ENCODE measurements at regions not wholly inside any gene's neighbourhood (a gene's known extent, or its start where the extent isn't known, plus 50 kb on each side); places are given as distances from the start of the nearest gene placed in this dataset.
"Not testable (repeated sequence)": the region's sequence is repeated elsewhere in the genome, so short reads cannot be mapped to it uniquely, and the experiment has no call there.

GRCh38 chr6:114928731-114929130 is 585.9 kb upstream of the HS3ST5 start:
- not testable (repeated sequence) for H3K4me1 ChIP-seq; H3K27ac ChIP-seq; H3K4me3 ChIP-seq; H3K27me3 ChIP-seq; H3K36me3 ChIP-seq; H3K9me3 ChIP-seq (replicated peaks); DNase-seq

- H3K4me1 ChIP-seq, result no peaks in the 10 kb centered on the region
- no peak overlapping the region for H3K4me3 ChIP-seq
- no peaks in the 10 kb centered on the region for H3K9me3 ChIP-seq (replicated peaks)
- no peaks in the 10 kb centered on the region for H3K36me3 ChIP-seq
- H3K27ac ChIP-seq, result no peak overlapping the region
- no peaks in the 10 kb centered on the region for H3K27me3 ChIP-seq
- no peak for DNase-seq
Measured at GRCh38 chr6:114906096-114906495, 563.3 kb upstream of the HS3ST5 start.

GRCh38 chr6:114897536-114897935 is 554.7 kb upstream of the HS3ST5 start:
- DNase-seq, result no peak
- no peaks in the 10 kb centered on the region for H3K27me3 ChIP-seq
- no peak overlapping the region for H3K4me3 ChIP-seq
- H3K36me3 ChIP-seq, result no peaks in the 10 kb centered on the region
- H3K4me1 ChIP-seq, result no peaks in the 10 kb centered on the region
- H3K27ac ChIP-seq, result no peak overlapping the region
- H3K9me3 ChIP-seq (replicated peaks), result no peaks in the 10 kb centered on the region

GRCh38 chr6:114892211-114892610 is 549.4 kb upstream of the HS3ST5 start:
- DNase-seq, result no peak
- Histone ChIP-seq H3K27ac (no peak overlapping the region), H3K27me3 (no peaks in the 10 kb centered on the region)

GRCh38 chr6:114888241-114888640 is 545.4 kb upstream of the HS3ST5 start:
- H3K9me3 ChIP-seq (replicated peaks), result no peaks in the 10 kb centered on the region
- H3K27ac ChIP-seq, result no peak overlapping the region
- DNase-seq, result no peak
- H3K27me3 ChIP-seq, result no peaks in the 10 kb centered on the region
- no peaks in the 10 kb centered on the region for H3K36me3 ChIP-seq
- no peak overlapping the region for H3K4me3 ChIP-seq
- H3K4me1 ChIP-seq, result no peaks in the 10 kb centered on the region

More at GRCh38 chr6:114892211-114892610, 549.4 kb upstream of the HS3ST5 start:
- Histone ChIP-seq H3K4me3 (no peak overlapping the region), H3K4me1 (no peaks in the 10 kb centered on the region), H3K36me3 (no peaks in the 10 kb centered on the region), H3K9me3 (replicated peaks) (no peaks in the 10 kb centered on the region)

- Histone ChIP-seq H3K36me3 (no peaks in the 10 kb centered on the region), H3K4me1 (no peaks in the 10 kb centered on the region), H3K9me3 (replicated peaks) (no peaks in the 10 kb centered on the region), H3K27me3 (no peaks in the 10 kb centered on the region), H3K27ac (no peak overlapping the region), H3K4me3 (no peak overlapping the region)
- no peak for DNase-seq
Measured at GRCh38 chr6:114886670-114887436, 544.0 kb upstream of the HS3ST5 start.

GRCh38 chr6:114879693-114880092 is 536.9 kb upstream of the HS3ST5 start:
- H3K27ac ChIP-seq, result no peak overlapping the region
- DNase-seq, result no peak
- no peaks in the 10 kb centered on the region for H3K36me3 ChIP-seq
- H3K27me3 ChIP-seq, result no peaks in the 10 kb centered on the region
- no peaks in the 10 kb centered on the region for H3K4me1 ChIP-seq
- no peak overlapping the region for H3K4me3 ChIP-seq
- no peaks in the 10 kb centered on the region for H3K9me3 ChIP-seq (replicated peaks)

- Histone ChIP-seq H3K4me1 (no peaks in the 10 kb centered on the region), H3K4me3 (no peak overlapping the region), H3K9me3 (replicated peaks) (no peaks in the 10 kb centered on the region), H3K36me3 (no peaks in the 10 kb centered on the region), H3K27me3 (no peaks in the 10 kb centered on the region), H3K27ac (no peak overlapping the region)
- no peak for DNase-seq
Measured at GRCh38 chr6:114878091-114878490, 535.3 kb upstream of the HS3ST5 start.

- Histone ChIP-seq H3K4me1 (no peaks in the 10 kb centered on the region), H3K27me3 (no peaks in the 10 kb centered on the region), H3K27ac (no peak overlapping the region), H3K4me3 (no peak overlapping the region), H3K9me3 (replicated peaks) (no peaks in the 10 kb centered on the region), H3K36me3 (no peaks in the 10 kb centered on the region)
- no peak for DNase-seq
Measured at GRCh38 chr6:114874410-114874809, 531.6 kb upstream of the HS3ST5 start.

- not testable (repeated sequence) for H3K9me3 ChIP-seq (replicated peaks); H3K27me3 ChIP-seq; H3K27ac ChIP-seq; H3K4me3 ChIP-seq; H3K36me3 ChIP-seq; H3K4me1 ChIP-seq; DNase-seq
Measured at GRCh38 chr6:114865506-114865905, 522.7 kb upstream of the HS3ST5 start.

- Histone ChIP-seq H3K9me3 (replicated peaks) (no peaks in the 10 kb centered on the region), H3K27ac (no peak overlapping the region), H3K27me3 (no peaks in the 10 kb centered on the region), H3K4me3 (no peak overlapping the region), H3K36me3 (no peaks in the 10 kb centered on the region), H3K4me1 (no peaks in the 10 kb centered on the region)
- no peak for DNase-seq
Measured at GRCh38 chr6:114863610-114864009, 520.8 kb upstream of the HS3ST5 start.

- Histone ChIP-seq H3K4me3 (no peak overlapping the region), H3K9me3 (replicated peaks) (no peaks in the 10 kb centered on the region), H3K27me3 (no peaks in the 10 kb centered on the region), H3K4me1 (no peaks in the 10 kb centered on the region), H3K36me3 (no peaks in the 10 kb centered on the region), H3K27ac (no peak overlapping the region)
- no peak for DNase-seq
Measured at GRCh38 chr6:114862819-114863218, 520.0 kb upstream of the HS3ST5 start.

- DNase-seq, result no peak
- Histone ChIP-seq H3K36me3 (no peaks in the 10 kb centered on the region), H3K4me1 (no peaks in the 10 kb centered on the region), H3K27ac (no peak overlapping the region), H3K27me3 (no peaks in the 10 kb centered on the region), H3K9me3 (replicated peaks) (no peaks in the 10 kb centered on the region), H3K4me3 (no peak overlapping the region)
Measured at GRCh38 chr6:114862064-114862463, 519.2 kb upstream of the HS3ST5 start.

- Histone ChIP-seq H3K27me3 (no peaks in the 10 kb centered on the region), H3K4me3 (no peak overlapping the region), H3K36me3 (no peaks in the 10 kb centered on the region), H3K4me1 (no peaks in the 10 kb centered on the region; the same call in 1 of the 2 replicates), H3K27ac (no peak overlapping the region), H3K9me3 (replicated peaks) (no peaks in the 10 kb centered on the region; the same call in 1 of the 2 replicates)
- DNase-seq, result no peak
Measured at GRCh38 chr6:114844359-114844758, 501.5 kb upstream of the HS3ST5 start.

- Histone ChIP-seq H3K27me3 (no peaks in the 10 kb centered on the region), H3K36me3 (no peaks in the 10 kb centered on the region), H3K27ac (no peak overlapping the region), H3K9me3 (replicated peaks) (no peaks in the 10 kb centered on the region; the same call in 1 of the 2 replicates), H3K4me3 (no peak overlapping the region), H3K4me1 (no peaks in the 10 kb centered on the region; the same call in 1 of the 2 replicates)
- DNase-seq, result no peak
Measured at GRCh38 chr6:114839019-114839418, 496.2 kb upstream of the HS3ST5 start.

- no peak for DNase-seq
- H3K27ac ChIP-seq, result no peak overlapping the region
- H3K4me1 ChIP-seq, result no peaks in the 10 kb centered on the region
- no peak overlapping the region for H3K4me3 ChIP-seq
- H3K27me3 ChIP-seq, result no peaks in the 10 kb centered on the region
- H3K9me3 ChIP-seq (replicated peaks), result no peaks in the 10 kb centered on the region
- no peaks in the 10 kb centered on the region for H3K36me3 ChIP-seq
Measured at GRCh38 chr6:114833211-114833610, 490.4 kb upstream of the HS3ST5 start.

Measured in SJCRH30 (cell line).